Natural killer cell (primary cell): ENCODE measurements at regions not wholly inside any gene's neighbourhood (a gene's known extent, or its start where the extent isn't known, plus 50 kb on each side); places are given as distances from the start of the nearest gene placed in this dataset.

Experiments
- ATAC-seq, 3 donors: fragments of 150-1000 bp in 2 of 3; fragments of 200-7000 bp in 1 of 3; cut with Tn5 transposase; 1 replicate in 1 of 3; 2 replicates in 2 of 3; pipeline ENCODE4 v1.10.0; 2021; ENCODE audit warnings: mild to moderate bottlenecking in 2 of 3, moderate library complexity in 2 of 3
- DNase-seq, 2 donors: peaks; one replicate each; pipeline versions ENCODE4 v3.0.0 to v3.0.0-alpha.2; 2013 to 2021; ENCODE audit warnings: mixed read lengths in 1 of 2
- H3K27ac ChIP-seq: one replicate; pipeline ENCODE4 v1.5.1; 2013; ENCODE audit warnings: mild to moderate bottlenecking, low read length
- H3K27me3 ChIP-seq: one replicate; pipeline ENCODE4 v1.6.1; 2013; ENCODE audit warnings: low read length; ENCODE audit not compliant: control insufficient read depth, insufficient read depth
- H3K36me3 ChIP-seq: one replicate; pipeline ENCODE4 v1.6.1; 2013; ENCODE audit warnings: low read length; ENCODE audit not compliant: control insufficient read depth, insufficient read depth
- H3K4me1 ChIP-seq: one replicate; pipeline ENCODE4 v1.6.1; 2013; ENCODE audit warnings: low read length; ENCODE audit not compliant: control insufficient read depth, insufficient read depth
- H3K4me3 ChIP-seq: one replicate; pipeline ENCODE4 v1.5.1; 2013; ENCODE audit warnings: low read length
- H3K9me3 ChIP-seq: one replicate; pipeline ENCODE4 v1.6.1; 2013; ENCODE audit warnings: low read length; ENCODE audit not compliant: control insufficient read depth, insufficient read depth
- H3K27ac Mint-ChIP-seq, 2 donors: one replicate each; pipeline ENCODE4 v1.8.0; 2022; ENCODE audit warnings: mild to moderate bottlenecking in 2 of 2, mixed read lengths in 2 of 2, moderate library complexity in 1 of 2
- H3K27me3 Mint-ChIP-seq, 2 donors: one replicate each; pipeline ENCODE4 v1.8.0; 2022; ENCODE audit warnings: low read depth in 2 of 2, mixed read lengths in 2 of 2
- H3K36me3 Mint-ChIP-seq: one replicate; pipeline ENCODE4 v1.8.0; 2022; ENCODE audit warnings: mixed read lengths
- H3K4me1 Mint-ChIP-seq, 2 donors: one replicate each; pipeline ENCODE4 v1.8.0; 2022; ENCODE audit warnings: mixed read lengths in 2 of 2
- H3K4me3 Mint-ChIP-seq: one replicate; pipeline ENCODE4 v1.8.0; 2022; ENCODE audit warnings: mild to moderate bottlenecking, moderate library complexity, mixed read lengths
- H3K9me3 Mint-ChIP-seq, 2 donors: one replicate each; pipeline ENCODE4 v1.8.0; 2022; ENCODE audit warnings: mixed read lengths in 2 of 2
- CTCF ChIP-seq: fragments of 200-600 bp; IDR thresholded peaks from one replicate; pipeline ENCODE4 v1.8.0; 2022; ENCODE audit warnings: antibody characterized with exemption
- WGBS: methylation state at CpG from one replicate; pipeline ENCODE4 v1.1.7; 2013; ENCODE audit warnings: missing lambda C conversion rate; ENCODE audit not compliant: insufficient coverage; 5-methylcytosine and 5-hydroxymethylcytosine counted together
- intact Hi-C: fragments of 100-400 bp; cut with micrococcal nuclease; formaldehyde crosslinking; loops from one replicate; pipeline ENCODE4 v1.14.2; 2022

GRCh38 chr2:133668547-133668946 is 100.3 kb upstream of the NCKAP5 start:
- no peak for TF ChIP-seq CTCF
- DNase-seq (no peak), ATAC-seq (no peak)
- no peak overlapping the region for H3K27ac ChIP-seq
- Mint-ChIP-seq H3K27ac (no peak overlapping the region), H3K36me3 (no peaks in the 10 kb centered on the region), H3K4me1 (no peaks in the 10 kb centered on the region), H3K9me3 (peaks cover 9 to 16% of the 10 kb centered on the region in 2 donors), H3K4me3 (no peak overlapping the region), H3K27me3 (no peaks in the 10 kb centered on the region)
- H3K36me3 ChIP-seq: no peaks in the 10 kb centered on the region
- H3K27me3 ChIP-seq: no peaks in the 10 kb centered on the region
- H3K9me3 ChIP-seq: no peaks in the 10 kb centered on the region
- WGBS: no CpG with 5 or more reads among the region's 2 CpGs
- intact Hi-C loops: no loop called here
- no peak overlapping the region for H3K4me3 ChIP-seq
- H3K4me1 ChIP-seq: no peaks in the 10 kb centered on the region

- Histone ChIP-seq H3K36me3 (no peaks in the 10 kb centered on the region), H3K4me1 (no peaks in the 10 kb centered on the region), H3K27me3 (no peaks in the 10 kb centered on the region), H3K27ac (no peak overlapping the region), H3K4me3 (no peak overlapping the region), H3K9me3 (no peaks in the 10 kb centered on the region)
- no peak overlapping the region for H3K4me3 Mint-ChIP-seq
- ATAC-seq (no peak), DNase-seq (no peak)
- H3K27ac Mint-ChIP-seq: no peak overlapping the region
- no peaks in the 10 kb centered on the region for H3K4me1 Mint-ChIP-seq
- no peaks in the 10 kb centered on the region for H3K36me3 Mint-ChIP-seq
- TF ChIP-seq CTCF: no peak
- intact Hi-C loops: no loop called here
- WGBS: 78% methylated on average over 5 of the region's 6 CpGs
- peaks cover 3 to 14% of the 10 kb centered on the region in 2 donors for H3K9me3 Mint-ChIP-seq
- no peaks in the 10 kb centered on the region for H3K27me3 Mint-ChIP-seq
Measured at GRCh38 chr2:133673305-133673905, 105.1 kb upstream of the NCKAP5 start.

- no peak overlapping the region for H3K4me3 Mint-ChIP-seq
- Histone ChIP-seq H3K27me3 (no peaks in the 10 kb centered on the region), H3K9me3 (no peaks in the 10 kb centered on the region), H3K4me1 (no peaks in the 10 kb centered on the region), H3K36me3 (no peaks in the 10 kb centered on the region), H3K4me3 (no peak overlapping the region), H3K27ac (no peak overlapping the region)
- no peak for ATAC-seq
- 79% methylated on average over 4 of the region's 4 CpGs for WGBS
- no peaks in the 10 kb centered on the region for H3K36me3 Mint-ChIP-seq
- peaks cover 0 to 13% of the 10 kb centered on the region in 2 donors for H3K9me3 Mint-ChIP-seq
- intact Hi-C loops: no loop called here
- no peaks in the 10 kb centered on the region for H3K27me3 Mint-ChIP-seq
- DNase-seq: no peak
- TF ChIP-seq CTCF: no peak
- no peaks in the 10 kb centered on the region for H3K4me1 Mint-ChIP-seq
- no peak overlapping the region for H3K27ac Mint-ChIP-seq
Measured at GRCh38 chr2:133674066-133674432, 105.8 kb upstream of the NCKAP5 start.
